ENCODE measurements at regions not wholly inside any gene's neighbourhood (a gene's known extent, or its start where the extent isn't known, plus 50 kb on each side); places are given as distances from the start of the nearest gene placed in this dataset.

DNA sequence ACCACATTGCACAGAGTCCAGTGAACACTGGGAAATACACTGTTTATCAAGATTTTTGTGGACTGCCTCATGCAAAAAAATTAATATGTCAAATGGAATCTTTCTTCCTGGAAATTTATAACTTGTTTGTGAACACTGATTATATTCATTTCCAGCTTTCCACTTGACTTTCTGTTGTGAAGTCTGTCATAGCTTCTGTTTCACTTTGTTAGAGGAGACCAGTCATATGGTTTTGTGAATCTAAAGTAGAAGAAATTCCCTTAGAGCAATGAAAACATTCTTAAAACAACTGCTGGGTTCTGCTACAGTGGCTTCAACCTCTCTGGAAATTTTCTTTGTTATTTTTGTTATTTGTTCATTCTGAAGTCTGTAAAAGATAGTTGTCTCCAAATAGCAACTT, 349.5 kb upstream of the NFE2L3 start:
- TF ChIP-seq, protein P1, sequence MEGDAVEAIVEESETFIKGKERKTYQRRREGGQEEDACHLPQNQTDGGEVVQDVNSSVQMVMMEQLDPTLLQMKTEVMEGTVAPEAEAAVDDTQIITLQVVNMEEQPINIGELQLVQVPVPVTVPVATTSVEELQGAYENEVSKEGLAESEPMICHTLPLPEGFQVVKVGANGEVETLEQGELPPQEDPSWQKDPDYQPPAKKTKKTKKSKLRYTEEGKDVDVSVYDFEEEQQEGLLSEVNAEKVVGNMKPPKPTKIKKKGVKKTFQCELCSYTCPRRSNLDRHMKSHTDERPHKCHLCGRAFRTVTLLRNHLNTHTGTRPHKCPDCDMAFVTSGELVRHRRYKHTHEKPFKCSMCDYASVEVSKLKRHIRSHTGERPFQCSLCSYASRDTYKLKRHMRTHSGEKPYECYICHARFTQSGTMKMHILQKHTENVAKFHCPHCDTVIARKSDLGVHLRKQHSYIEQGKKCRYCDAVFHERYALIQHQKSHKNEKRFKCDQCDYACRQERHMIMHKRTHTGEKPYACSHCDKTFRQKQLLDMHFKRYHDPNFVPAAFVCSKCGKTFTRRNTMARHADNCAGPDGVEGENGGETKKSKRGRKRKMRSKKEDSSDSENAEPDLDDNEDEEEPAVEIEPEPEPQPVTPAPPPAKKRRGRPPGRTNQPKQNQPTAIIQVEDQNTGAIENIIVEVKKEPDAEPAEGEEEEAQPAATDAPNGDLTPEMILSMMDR (IDR thresholded peaks at IDR 0.05) = no peak
- TF ChIP-seq EZH2 (IDR thresholded peaks at IDR 0.05; ENCODE audit: borderline replicate concordance, insufficient read depth, low read depth, low read length, poor library complexity, severe bottlenecking) = no peak
- H3K27ac Mint-ChIP-seq = no peak overlapping the region

DNA sequence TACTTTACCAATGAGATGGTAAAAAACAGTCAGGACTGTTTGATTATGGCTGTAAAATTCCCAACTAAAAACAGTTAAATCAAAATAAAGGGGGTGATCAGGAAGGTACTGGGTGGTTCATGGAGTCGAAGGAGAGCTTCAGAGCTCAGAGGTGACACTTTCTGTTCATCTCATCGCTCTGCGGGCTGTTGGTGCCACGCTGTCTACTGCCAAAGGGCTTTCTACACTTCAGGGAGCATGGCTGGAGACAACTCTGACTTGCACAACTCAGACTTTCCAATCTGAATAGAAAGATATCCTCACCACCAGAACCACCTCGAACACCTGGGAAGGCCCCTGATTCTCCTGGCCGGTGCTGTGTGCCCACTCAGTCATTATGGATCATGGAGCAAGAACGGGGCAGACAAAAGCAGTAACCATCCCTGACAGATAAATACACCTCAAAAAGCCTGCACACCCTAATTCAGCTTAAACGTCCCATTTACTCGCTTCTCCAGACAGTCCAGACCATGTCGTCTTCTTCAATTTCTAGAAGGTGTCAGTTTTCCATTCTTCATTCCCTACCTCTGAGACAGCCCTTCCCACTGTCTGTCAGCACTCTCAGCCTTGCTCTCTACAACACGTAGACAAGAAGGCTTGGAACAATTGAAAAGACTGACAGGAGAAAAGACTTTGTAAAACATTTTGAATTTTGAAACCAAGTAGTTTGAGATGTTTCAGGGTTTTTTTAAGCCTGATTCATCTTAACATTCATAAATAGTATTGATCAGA, 348.7 kb upstream of the NFE2L3 start:
- Histone ChIP-seq H3K36me3 (replicated peaks in 1 of 2; ENCODE audit: control extremely low read depth in 1 of 2, control insufficient read depth in 1 of 2, extremely low read depth in 1 of 2, insufficient read depth in 2 of 2, low read length in 1 of 2) (no peaks in the 10 kb centered on the region), H3K27me3 (replicated peaks in 1 of 4; ENCODE audit: control extremely low read depth in 1 of 4, control insufficient read depth in 3 of 4, insufficient read depth in 4 of 4, low read length in 3 of 4) (peaks cover 0 to 2% (median 1%) of the 10 kb centered on the region in 4 experiments)
- no peaks in the 10 kb centered on the region for H3K4me1 Mint-ChIP-seq

More for the DNA sequence above, 349.5 kb upstream of the NFE2L3 start:
- no peak overlapping the region for H3K4me3 ChIP-seq (ENCODE audit: control extremely low read depth in 1 of 5, extremely low read depth in 1 of 5, insufficient read depth in 1 of 5, low read depth in 2 of 5, low read length in 4 of 5)
- H3K9me3 ChIP-seq (ENCODE audit: control extremely low read depth in 1 of 3, control insufficient read depth in 2 of 3, insufficient read depth in 1 of 3, low read length in 2 of 3) = no peaks in the 10 kb centered on the region
- CTCF ChIA-PET = no interaction called here
- H3K4me2 ChIP-seq (replicated peaks; ENCODE audit: low read depth, low read length, poor library complexity, severe bottlenecking) = no peak overlapping the region
- intact Hi-C loops (cut with micrococcal nuclease) = no loop called here
- no peak overlapping the region for H2AFZ ChIP-seq (ENCODE audit: insufficient read depth, low read depth, low read length, poor library complexity, severe bottlenecking)
- no peak overlapping the region for H3K9ac ChIP-seq (ENCODE audit: low read length)
- Mint-ChIP-seq H3K9me3 (ENCODE audit: insufficient read depth) (no peaks in the 10 kb centered on the region), H3K27me3 (peaks cover 46% of the 10 kb centered on the region), H3K4me1 (no peaks in the 10 kb centered on the region), H3K4me3 (no peak overlapping the region)
- H3K36me3 ChIP-seq (replicated peaks in 1 of 2; ENCODE audit: control extremely low read depth in 1 of 2, control insufficient read depth in 1 of 2, extremely low read depth in 1 of 2, insufficient read depth in 2 of 2, low read length in 1 of 2) = no peaks in the 10 kb centered on the region
- H4K20me1 ChIP-seq (ENCODE audit: control insufficient read depth, insufficient read depth, low read length, poor library complexity, severe bottlenecking) = no peaks in the 10 kb centered on the region
- DNase-seq (no peak), ATAC-seq (ENCODE audit: low read depth) (no peak)
- H3K27ac ChIP-seq (ENCODE audit: low read length in 2 of 2) = no peak overlapping the region
- no peaks in the 10 kb centered on the region for H3K4me1 ChIP-seq (ENCODE audit: control insufficient read depth in 2 of 2, insufficient read depth in 2 of 2, low read length in 2 of 2)
- POLR2A ChIA-PET = no interaction called here
- peaks cover 0 to 5% (median 2%) of the 10 kb centered on the region in 4 experiments for H3K27me3 ChIP-seq (replicated peaks in 1 of 4; ENCODE audit: control extremely low read depth in 1 of 4, control insufficient read depth in 3 of 4, insufficient read depth in 4 of 4, low read length in 3 of 4)
- H3K79me2 ChIP-seq (ENCODE audit: control insufficient read depth, insufficient read depth, low read length) = no peaks in the 10 kb centered on the region

More for the DNA sequence above, 348.7 kb upstream of the NFE2L3 start:
- TF ChIP-seq, protein P1 (IDR thresholded peaks at IDR 0.05) = no peak
- no peak for TF ChIP-seq EZH2 (IDR thresholded peaks at IDR 0.05; ENCODE audit: borderline replicate concordance, insufficient read depth, low read depth, low read length, poor library complexity, severe bottlenecking)
- Histone ChIP-seq H3K9me3 (ENCODE audit: control extremely low read depth in 1 of 3, control insufficient read depth in 2 of 3, insufficient read depth in 1 of 3, low read length in 2 of 3) (no peaks in the 10 kb centered on the region), H3K4me2 (replicated peaks; ENCODE audit: low read depth, low read length, poor library complexity, severe bottlenecking) (no peak overlapping the region), H3K27ac (ENCODE audit: low read length in 2 of 2) (no peak overlapping the region), H3K4me1 (ENCODE audit: control insufficient read depth in 2 of 2, insufficient read depth in 2 of 2, low read length in 2 of 2) (no peaks in the 10 kb centered on the region), H4K20me1 (ENCODE audit: control insufficient read depth, insufficient read depth, low read length, poor library complexity, severe bottlenecking) (no peaks in the 10 kb centered on the region), H2AFZ (ENCODE audit: insufficient read depth, low read depth, low read length, poor library complexity, severe bottlenecking) (no peak overlapping the region), H3K79me2 (ENCODE audit: control insufficient read depth, insufficient read depth, low read length) (no peaks in the 10 kb centered on the region), H3K4me3 (ENCODE audit: control extremely low read depth in 1 of 5, extremely low read depth in 1 of 5, insufficient read depth in 1 of 5, low read depth in 2 of 5, low read length in 4 of 5) (no peak overlapping the region), H3K9ac (ENCODE audit: low read length) (no peak overlapping the region)
- ATAC-seq (ENCODE audit: low read depth) (no peak), DNase-seq (no peak)
- intact Hi-C loops (cut with micrococcal nuclease) = no loop called here
- CTCF ChIA-PET = no interaction called here
- Mint-ChIP-seq H3K4me3 (no peak overlapping the region), H3K27ac (no peak overlapping the region), H3K9me3 (ENCODE audit: insufficient read depth) (no peaks in the 10 kb centered on the region), H3K27me3 (peaks cover 37% of the 10 kb centered on the region)
- POLR2A ChIA-PET = no interaction called here
- 85% methylated on average over 10 of the region's 11 CpGs for WGBS (ENCODE audit: insufficient coverage)
